GM12878 (cell line): ENCODE measurements at regions not wholly inside any gene's neighbourhood (a gene's known extent, or its start where the extent isn't known, plus 50 kb on each side); places are given as distances from the start of the nearest gene placed in this dataset.

Source experiments
- ATAC-seq: fragments of 200-7000 bp; cut with Tn5 transposase; 3 replicates; pipeline ENCODE4 v1.9.1; 2020; ENCODE audit warnings: mild to moderate bottlenecking, moderate library complexity
- BruUV-seq: library from RNA; stranded (reverse); fragments of 400-500 nt; replicated peaks from 2 replicates; lab custom pipeline; 2021; lab: Mats Ljungman, UMichigan
- CTCF ChIA-PET: fragments of 300-600 bp; sonication (Branson Sonifier 250); formaldehyde crosslinking; extraction: SDS; loops from one replicate; lab custom pipeline; 2021; ENCODE audit warnings: inconsistent platforms; lab: Yijun Ruan, JAX
- POLR2A ChIA-PET: fragments of 350-600 bp; formaldehyde crosslinking; extraction: SDS; loops from one replicate; lab custom pipeline; 2021; ENCODE audit warnings: inconsistent platforms; lab: Charles Lee
- RAD21 ChIA-PET: fragments of 300-600 bp; sonication (Branson Sonifier 250); formaldehyde crosslinking; loops from one replicate; lab custom pipeline; 2023; ENCODE audit warnings: antibody characterized with exemption; ENCODE audit not compliant: unreplicated experiment; lab: Charles Lee
- SMC1A ChIA-PET: fragments of 300-600 bp; sonication (Branson Sonifier 250); formaldehyde crosslinking; loops from one replicate; lab custom pipeline; 2023; ENCODE audit not compliant: unreplicated experiment, uncharacterized antibody; lab: Charles Lee
- DNase-seq: peaks from one replicate; pipeline ENCODE4 v3.0.0-alpha.2; 2011; ENCODE audit warnings: low read depth, low spot score
- FAIRE-seq: peaks from 3 replicates; lab custom pipeline; 2011; peaks lifted over from hg19 to GRCh38; lab: Jason Lieb, UNC
- H2AFZ ChIP-seq: 2 replicates; pipeline ENCODE4 v1.6.0; 2011; ENCODE audit warnings: low read depth, low read length, control low read depth; ENCODE audit not compliant: control insufficient read depth
- H3K27ac ChIP-seq: 2 replicates; pipeline ENCODE4 v1.5.1; 2011; ENCODE audit warnings: control low read depth; ENCODE audit not compliant: control insufficient read depth, insufficient read depth
- H3K27me3 ChIP-seq, 2 experiments: replicated peaks in 1 of 2; 2 replicates each; pipeline versions ENCODE4 v1.6.0 to v1.6.1; 2011; ENCODE audit warnings: low read length in 1 of 2; ENCODE audit not compliant: control insufficient read depth in 2 of 2, insufficient read depth in 2 of 2
- H3K36me3 ChIP-seq, 2 experiments: 2 replicates each; pipeline ENCODE4 v1.5.1; 2011; ENCODE audit warnings: low read length in 1 of 2; ENCODE audit not compliant: control insufficient read depth in 2 of 2, insufficient read depth in 2 of 2
- H3K4me1 ChIP-seq: 2 replicates; pipeline ENCODE4 v1.6.1; 2011; ENCODE audit warnings: mild to moderate bottlenecking, low read length, moderate library complexity, mixed read lengths; ENCODE audit not compliant: control insufficient read depth, insufficient read depth
- H3K4me2 ChIP-seq: 2 replicates; pipeline ENCODE4 v1.6.0; 2011; ENCODE audit warnings: control low read depth; ENCODE audit not compliant: control insufficient read depth, insufficient read depth
- H3K4me3 ChIP-seq: fragments of 200-600 bp; sonication (generic); 2 replicates; pipeline ENCODE4 v1.5.1; 2016
- H3K79me2 ChIP-seq: 2 replicates; pipeline ENCODE4 v1.6.0; 2011; ENCODE audit warnings: low read length; ENCODE audit not compliant: control insufficient read depth, insufficient read depth
- H3K9ac ChIP-seq: 2 replicates; pipeline ENCODE4 v1.8.0; 2011; ENCODE audit warnings: low read length, control low read depth, mixed read lengths; ENCODE audit not compliant: control insufficient read depth, insufficient read depth
- H3K9me3 ChIP-seq: replicated peaks from 3 replicates; pipeline ENCODE4 v1.5.1; 2011; ENCODE audit warnings: mild to moderate bottlenecking, low read length; ENCODE audit not compliant: control insufficient read depth, insufficient read depth
- H4K20me1 ChIP-seq: 2 replicates; pipeline ENCODE4 v1.6.0; 2011; ENCODE audit not compliant: control insufficient read depth, insufficient read depth
- BMI1 ChIP-seq: fragments of 450-650 bp; IDR thresholded peaks from 2 replicates; pipeline ENCODE4 v1.6.1; 2016; ENCODE audit warnings: mild to moderate bottlenecking, moderate library complexity, borderline replicate concordance
- EGR1 ChIP-seq, 2 experiments: IDR thresholded peaks; 1 replicate in 1 of 2; 2 replicates in 1 of 2; pipeline ENCODE4 v1.6.1; 2011 to 2012; ENCODE audit warnings: low read depth in 2 of 2, low read length in 2 of 2, borderline replicate concordance in 1 of 2, mild to moderate bottlenecking in 1 of 2, moderate library complexity in 1 of 2
- IKZF1 ChIP-seq: fragments of 450-650 bp; conservative IDR thresholded peaks from 2 replicates; pipeline ENCODE4 v1.6.1; 2017; ENCODE audit warnings: antibody characterized with exemption, mild to moderate bottlenecking
- JUND ChIP-seq: IDR thresholded peaks from 2 replicates; pipeline ENCODE4 v1.6.1; 2012; ENCODE audit warnings: low read depth, mild to moderate bottlenecking, low read length, improper control_type of control experiment, moderate library complexity
- MYC ChIP-seq: IDR thresholded peaks from 2 replicates; pipeline ENCODE4 v1.6.1; 2011; ENCODE audit warnings: mild to moderate bottlenecking, low read length, moderate library complexity, inconsistent platforms; ENCODE audit not compliant: insufficient read depth, insufficient replicate concordance, insufficient read length, severe bottlenecking
- NFXL1 ChIP-seq: fragments of 450-650 bp; IDR thresholded peaks from 2 replicates; pipeline ENCODE4 v1.6.1; 2017; ENCODE audit warnings: antibody characterized with exemption, mild to moderate bottlenecking, borderline replicate concordance
- PAX5 ChIP-seq: IDR thresholded peaks from 2 replicates; pipeline ENCODE4 v1.6.1; 2011; ENCODE audit warnings: low read depth, low read length, borderline replicate concordance
- PML ChIP-seq: IDR thresholded peaks from 2 replicates; pipeline ENCODE4 v1.6.1; 2012; ENCODE audit warnings: low read length, inconsistent platforms
- RCOR1 ChIP-seq: conservative IDR thresholded peaks from 2 replicates; pipeline ENCODE4 v1.6.1; 2012; ENCODE audit warnings: low read depth, low read length, improper control_type of control experiment
- SUPT20H ChIP-seq: IDR thresholded peaks from 2 replicates; pipeline ENCODE4 v1.6.1; 2011; ENCODE audit warnings: low read depth, mild to moderate bottlenecking, low read length, moderate library complexity, borderline replicate concordance; ENCODE audit not compliant: control insufficient read depth
- TAF1 ChIP-seq: IDR thresholded peaks from 2 replicates; pipeline ENCODE4 v1.6.1; 2011; ENCODE audit warnings: mild to moderate bottlenecking, low read depth, low read length, borderline replicate concordance
- ZSCAN29 ChIP-seq: fragments of 450-650 bp; IDR thresholded peaks from 2 replicates; pipeline ENCODE4 v1.6.1; 2017; ENCODE audit warnings: mild to moderate bottlenecking, moderate library complexity
- WGBS: methylation state at CpG from one replicate; pipeline ENCODE4 v1.1.6; 2016; ENCODE audit warnings: low lambda C conversion rate; ENCODE audit not compliant: insufficient replicate concordance, insufficient coverage; ENCODE audit errors: missing lambda C conversion rate; 5-methylcytosine and 5-hydroxymethylcytosine counted together
- in situ Hi-C: fragments of 300-500 bp; cut with MboI; formaldehyde crosslinking; loops from 9 replicates; pipeline ENCODE4 v1.14.3; 2018; ENCODE audit warnings: mixed read lengths
- intact Hi-C: fragments of 100-400 bp; cut with micrococcal nuclease; formaldehyde crosslinking; loops from one replicate; pipeline ENCODE4 v1.14.2; 2022; ENCODE audit not compliant: unreplicated experiment
- TF ChIP-seq, protein P1 (sequence below): fragments of 150-350 bp; IDR thresholded peaks from 2 replicates; pipeline ENCODE4 v1.6.1; 2016; ENCODE audit warnings: low read depth, low read length
- TF ChIP-seq, protein P2 (sequence below): IDR thresholded peaks from 2 replicates; pipeline ENCODE4 v1.6.1; 2011; ENCODE audit warnings: borderline replicate concordance, low read depth, mild to moderate bottlenecking, moderate library complexity, low read length; ENCODE audit not compliant: insufficient read depth, poor library complexity, severe bottlenecking
- TF ChIP-seq, protein P3 (sequence below): IDR thresholded peaks from 2 replicates; pipeline ENCODE4 v1.6.1; 2011; ENCODE audit warnings: low read depth, low read length, improper control_type of control experiment, borderline replicate concordance
- TF ChIP-seq, protein P4 (sequence below): fragments of 450-650 bp; formaldehyde crosslinking; IDR thresholded peaks from 2 replicates; pipeline ENCODE4 v1.5.0; 2022; ENCODE audit warnings: mild to moderate bottlenecking, missing genetic modification characterization

DNA sequence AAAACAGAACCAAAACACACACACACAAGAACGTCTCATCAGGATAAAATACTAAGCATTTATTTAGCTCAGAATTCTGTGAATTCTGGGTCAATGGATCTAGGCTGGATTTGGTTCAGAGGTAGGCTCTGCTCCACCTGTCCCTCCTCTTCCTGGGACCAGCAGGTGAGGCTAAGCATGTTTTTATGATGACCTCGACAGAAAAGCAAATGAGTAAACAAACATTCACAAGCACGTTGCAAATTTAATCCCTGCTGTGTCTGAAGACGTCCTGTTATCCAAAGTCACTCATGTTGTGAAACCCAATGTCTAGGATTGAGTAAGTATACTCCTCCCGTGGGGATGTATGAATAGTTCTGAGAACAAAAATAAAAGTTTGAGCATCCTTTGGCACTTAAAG is 371.4 kb upstream of the TECRL start:
- POLR2A ChIA-PET = no interaction called here
- SMC1A ChIA-PET = no interaction called here
- in situ Hi-C loops = no loop called here
- TF ChIP-seq JUND = no peak
- TF ChIP-seq PAX5 = no peak
- no peak for TF ChIP-seq RCOR1
- TF ChIP-seq ZSCAN29 = no peak
- no peak for TF ChIP-seq NFXL1
- TF ChIP-seq TAF1 = no peak
- no peak for TF ChIP-seq PML
- TF ChIP-seq SUPT20H = no peak
- no peak for TF ChIP-seq IKZF1
- TF ChIP-seq BMI1 = no peak
- TF ChIP-seq, protein P1, sequence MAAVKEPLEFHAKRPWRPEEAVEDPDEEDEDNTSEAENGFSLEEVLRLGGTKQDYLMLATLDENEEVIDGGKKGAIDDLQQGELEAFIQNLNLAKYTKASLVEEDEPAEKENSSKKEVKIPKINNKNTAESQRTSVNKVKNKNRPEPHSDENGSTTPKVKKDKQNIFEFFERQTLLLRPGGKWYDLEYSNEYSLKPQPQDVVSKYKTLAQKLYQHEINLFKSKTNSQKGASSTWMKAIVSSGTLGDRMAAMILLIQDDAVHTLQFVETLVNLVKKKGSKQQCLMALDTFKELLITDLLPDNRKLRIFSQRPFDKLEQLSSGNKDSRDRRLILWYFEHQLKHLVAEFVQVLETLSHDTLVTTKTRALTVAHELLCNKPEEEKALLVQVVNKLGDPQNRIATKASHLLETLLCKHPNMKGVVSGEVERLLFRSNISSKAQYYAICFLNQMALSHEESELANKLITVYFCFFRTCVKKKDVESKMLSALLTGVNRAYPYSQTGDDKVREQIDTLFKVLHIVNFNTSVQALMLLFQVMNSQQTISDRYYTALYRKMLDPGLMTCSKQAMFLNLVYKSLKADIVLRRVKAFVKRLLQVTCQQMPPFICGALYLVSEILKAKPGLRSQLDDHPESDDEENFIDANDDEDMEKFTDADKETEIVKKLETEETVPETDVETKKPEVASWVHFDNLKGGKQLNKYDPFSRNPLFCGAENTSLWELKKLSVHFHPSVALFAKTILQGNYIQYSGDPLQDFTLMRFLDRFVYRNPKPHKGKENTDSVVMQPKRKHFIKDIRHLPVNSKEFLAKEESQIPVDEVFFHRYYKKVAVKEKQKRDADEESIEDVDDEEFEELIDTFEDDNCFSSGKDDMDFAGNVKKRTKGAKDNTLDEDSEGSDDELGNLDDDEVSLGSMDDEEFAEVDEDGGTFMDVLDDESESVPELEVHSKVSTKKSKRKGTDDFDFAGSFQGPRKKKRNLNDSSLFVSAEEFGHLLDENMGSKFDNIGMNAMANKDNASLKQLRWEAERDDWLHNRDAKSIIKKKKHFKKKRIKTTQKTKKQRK = no peak
- TF ChIP-seq MYC = no peak
- TF ChIP-seq, protein P2, sequence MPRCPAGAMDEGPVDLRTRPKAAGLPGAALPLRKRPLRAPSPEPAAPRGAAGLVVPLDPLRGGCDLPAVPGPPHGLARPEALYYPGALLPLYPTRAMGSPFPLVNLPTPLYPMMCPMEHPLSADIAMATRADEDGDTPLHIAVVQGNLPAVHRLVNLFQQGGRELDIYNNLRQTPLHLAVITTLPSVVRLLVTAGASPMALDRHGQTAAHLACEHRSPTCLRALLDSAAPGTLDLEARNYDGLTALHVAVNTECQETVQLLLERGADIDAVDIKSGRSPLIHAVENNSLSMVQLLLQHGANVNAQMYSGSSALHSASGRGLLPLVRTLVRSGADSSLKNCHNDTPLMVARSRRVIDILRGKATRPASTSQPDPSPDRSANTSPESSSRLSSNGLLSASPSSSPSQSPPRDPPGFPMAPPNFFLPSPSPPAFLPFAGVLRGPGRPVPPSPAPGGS = no peak
- TF ChIP-seq, protein P3, sequence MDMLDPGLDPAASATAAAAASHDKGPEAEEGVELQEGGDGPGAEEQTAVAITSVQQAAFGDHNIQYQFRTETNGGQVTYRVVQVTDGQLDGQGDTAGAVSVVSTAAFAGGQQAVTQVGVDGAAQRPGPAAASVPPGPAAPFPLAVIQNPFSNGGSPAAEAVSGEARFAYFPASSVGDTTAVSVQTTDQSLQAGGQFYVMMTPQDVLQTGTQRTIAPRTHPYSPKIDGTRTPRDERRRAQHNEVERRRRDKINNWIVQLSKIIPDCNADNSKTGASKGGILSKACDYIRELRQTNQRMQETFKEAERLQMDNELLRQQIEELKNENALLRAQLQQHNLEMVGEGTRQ = no peak
- TF ChIP-seq, protein P4, sequence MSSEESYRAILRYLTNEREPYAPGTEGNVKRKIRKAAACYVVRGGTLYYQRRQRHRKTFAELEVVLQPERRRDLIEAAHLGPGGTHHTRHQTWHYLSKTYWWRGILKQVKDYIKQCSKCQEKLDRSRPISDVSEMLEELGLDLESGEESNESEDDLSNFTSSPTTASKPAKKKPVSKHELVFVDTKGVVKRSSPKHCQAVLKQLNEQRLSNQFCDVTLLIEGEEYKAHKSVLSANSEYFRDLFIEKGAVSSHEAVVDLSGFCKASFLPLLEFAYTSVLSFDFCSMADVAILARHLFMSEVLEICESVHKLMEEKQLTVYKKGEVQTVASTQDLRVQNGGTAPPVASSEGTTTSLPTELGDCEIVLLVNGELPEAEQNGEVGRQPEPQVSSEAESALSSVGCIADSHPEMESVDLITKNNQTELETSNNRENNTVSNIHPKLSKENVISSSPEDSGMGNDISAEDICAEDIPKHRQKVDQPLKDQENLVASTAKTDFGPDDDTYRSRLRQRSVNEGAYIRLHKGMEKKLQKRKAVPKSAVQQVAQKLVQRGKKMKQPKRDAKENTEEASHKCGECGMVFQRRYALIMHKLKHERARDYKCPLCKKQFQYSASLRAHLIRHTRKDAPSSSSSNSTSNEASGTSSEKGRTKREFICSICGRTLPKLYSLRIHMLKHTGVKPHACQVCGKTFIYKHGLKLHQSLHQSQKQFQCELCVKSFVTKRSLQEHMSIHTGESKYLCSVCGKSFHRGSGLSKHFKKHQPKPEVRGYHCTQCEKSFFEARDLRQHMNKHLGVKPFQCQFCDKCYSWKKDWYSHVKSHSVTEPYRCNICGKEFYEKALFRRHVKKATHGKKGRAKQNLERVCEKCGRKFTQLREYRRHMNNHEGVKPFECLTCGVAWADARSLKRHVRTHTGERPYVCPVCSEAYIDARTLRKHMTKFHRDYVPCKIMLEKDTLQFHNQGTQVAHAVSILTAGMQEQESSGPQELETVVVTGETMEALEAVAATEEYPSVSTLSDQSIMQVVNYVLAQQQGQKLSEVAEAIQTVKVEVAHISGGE = no peak
- TF ChIP-seq EGR1 (IDR thresholded peaks at IDR 0.05; ENCODE audit: borderline replicate concordance in 1 of 2, low read depth in 2 of 2, low read length in 2 of 2) = no peak

More for the DNA sequence above, 371.4 kb upstream of the TECRL start:
- no peak overlapping the region for H2AFZ ChIP-seq
- FAIRE-seq (no peak), ATAC-seq (no peak), DNase-seq (no peak)
- H3K9me3 ChIP-seq = no peaks in the 10 kb centered on the region
- ChIA-PET CTCF (interaction anchor here (1.7 kb wide), 1 partner anchor 10 kb away, joined by 6 read pairs; no protein-coding TSS in a partner anchor), RAD21 (no interaction called here)
- BruUV-seq = no TSS peak
- intact Hi-C loops = no loop called here
- H3K27me3 ChIP-seq = no peaks in the 10 kb centered on the region
- no peaks in the 10 kb centered on the region for H3K79me2 ChIP-seq
- H3K36me3 ChIP-seq = no peaks in the 10 kb centered on the region
- no peak overlapping the region for H3K4me2 ChIP-seq
- H3K4me3 ChIP-seq = no peak overlapping the region
- no peak overlapping the region for H3K9ac ChIP-seq
- H3K4me1 ChIP-seq = no peaks in the 10 kb centered on the region
- no peak overlapping the region for H3K27ac ChIP-seq
- WGBS = 0% methylated on average over 5 of the region's 5 CpGs
- H4K20me1 ChIP-seq = no peaks in the 10 kb centered on the region
